ENCODE measurements at regions not wholly inside any gene's neighbourhood (a gene's known extent, or its start where the extent isn't known, plus 50 kb on each side); places are given as distances from the start of the nearest gene placed in this dataset.

DNA sequence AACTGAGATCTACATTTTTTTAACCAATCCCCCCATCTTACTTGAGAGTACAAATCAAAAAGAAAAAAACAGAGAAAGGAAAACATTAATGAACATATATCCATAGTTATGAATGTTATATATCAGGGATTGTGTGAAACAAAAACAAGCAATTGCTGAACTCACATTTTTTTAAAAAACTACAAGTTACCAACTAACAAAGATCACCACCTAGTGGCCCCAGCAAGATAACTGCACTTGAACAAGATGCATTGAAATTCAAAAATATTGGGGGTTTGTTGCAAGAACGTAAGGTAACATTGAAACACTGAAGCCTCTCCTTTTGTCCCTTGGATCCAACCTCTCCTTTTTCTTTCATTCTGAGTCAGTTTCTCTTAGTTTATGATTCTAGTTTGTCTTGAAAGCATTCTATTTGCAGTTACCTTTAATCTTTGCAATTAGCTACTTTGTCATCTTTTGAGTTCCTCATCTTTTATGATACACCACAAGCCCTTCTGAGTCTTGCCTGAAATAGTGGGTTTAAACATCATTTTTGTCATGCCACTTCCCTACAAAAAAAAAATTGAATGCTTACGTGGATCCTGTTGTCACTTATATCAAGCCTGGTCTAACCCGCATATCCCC lies 87.3 kb upstream of the TES start:
- no peaks in the 10 kb centered on the region for H3K36me3 Mint-ChIP-seq (ENCODE audit: low read depth)
- DNase-seq (ENCODE audit: low spot score), result no peak
- peaks cover 29% of the 10 kb centered on the region for H3K27me3 Mint-ChIP-seq (ENCODE audit: low read depth)
- H3K9me3 Mint-ChIP-seq, result peaks cover 4% of the 10 kb centered on the region
- H3K27ac Mint-ChIP-seq, result no peak overlapping the region
- no peaks in the 10 kb centered on the region for H3K4me1 Mint-ChIP-seq (ENCODE audit: low read depth)
- H3K4me3 Mint-ChIP-seq, result no peak overlapping the region

DNA sequence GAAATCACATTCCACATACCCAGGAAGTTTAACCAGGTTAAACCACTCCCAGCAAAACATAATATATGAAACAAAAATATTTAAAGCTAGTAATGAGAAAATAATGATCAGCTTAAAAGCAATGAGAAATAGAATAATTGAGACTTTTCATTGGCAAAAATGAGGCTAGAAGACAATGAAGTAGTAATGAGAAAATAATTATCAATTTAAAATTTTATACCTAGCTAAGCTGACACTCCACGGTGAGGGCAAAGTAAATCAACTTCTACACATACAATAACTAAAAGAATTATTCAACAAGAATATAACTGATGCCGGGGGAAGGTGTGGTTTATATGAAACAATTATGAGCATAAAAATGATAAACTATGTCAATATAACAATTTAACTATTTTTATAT lies 82.2 kb upstream of the TES start:
- no peak for DNase-seq (ENCODE audit: low spot score)
- Mint-ChIP-seq H3K36me3 (ENCODE audit: low read depth) (no peaks in the 10 kb centered on the region), H3K27me3 (ENCODE audit: low read depth) (peaks cover 26% of the 10 kb centered on the region), H3K4me1 (ENCODE audit: low read depth) (no peaks in the 10 kb centered on the region), H3K4me3 (no peak overlapping the region), H3K9me3 (peaks cover 11% of the 10 kb centered on the region), H3K27ac (no peak overlapping the region)

DNA sequence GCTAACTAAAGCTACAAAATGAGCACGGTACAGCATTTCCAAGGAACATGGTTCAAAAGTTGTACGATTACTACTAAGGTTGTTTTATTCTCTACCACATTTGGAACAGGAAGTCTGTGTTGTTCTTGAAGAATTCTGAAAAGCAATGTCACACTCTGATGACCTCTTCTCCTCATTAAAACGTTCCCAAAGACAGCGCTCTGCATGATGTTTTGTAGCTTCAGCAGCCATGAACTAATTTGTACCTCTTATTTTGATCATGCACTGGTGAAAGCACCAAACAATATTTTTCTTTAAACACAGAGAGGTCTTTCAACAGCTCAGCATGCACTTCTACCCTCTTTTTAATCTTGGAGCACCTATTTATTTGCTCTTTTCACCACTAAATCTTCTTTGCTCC lies 75.0 kb upstream of the TES start:
- Mint-ChIP-seq H3K4me1 (ENCODE audit: low read depth) (peaks cover 5% of the 10 kb centered on the region), H3K27me3 (ENCODE audit: low read depth) (peaks cover 36% of the 10 kb centered on the region)

GRCh38 chr7:116138202-116138801 lies 72.0 kb upstream of the TES start:
- no peak overlapping the region for H3K4me3 Mint-ChIP-seq
- peaks cover 5% of the 10 kb centered on the region for H3K36me3 Mint-ChIP-seq (ENCODE audit: low read depth)
- no peak for DNase-seq (ENCODE audit: low spot score)
- peaks cover 23% of the 10 kb centered on the region for H3K4me1 Mint-ChIP-seq (ENCODE audit: low read depth)
- H3K27me3 Mint-ChIP-seq (ENCODE audit: low read depth), result peaks cover 28% of the 10 kb centered on the region
- peaks cover 5% of the 10 kb centered on the region for H3K9me3 Mint-ChIP-seq
- H3K27ac Mint-ChIP-seq, result no peak overlapping the region

More for the DNA sequence above, 75.0 kb upstream of the TES start:
- no peaks in the 10 kb centered on the region for H3K9me3 Mint-ChIP-seq
- no peaks in the 10 kb centered on the region for H3K36me3 Mint-ChIP-seq (ENCODE audit: low read depth)
- no peak overlapping the region for H3K27ac Mint-ChIP-seq
- DNase-seq (ENCODE audit: low spot score), result no peak
- no peak overlapping the region for H3K4me3 Mint-ChIP-seq

DNA sequence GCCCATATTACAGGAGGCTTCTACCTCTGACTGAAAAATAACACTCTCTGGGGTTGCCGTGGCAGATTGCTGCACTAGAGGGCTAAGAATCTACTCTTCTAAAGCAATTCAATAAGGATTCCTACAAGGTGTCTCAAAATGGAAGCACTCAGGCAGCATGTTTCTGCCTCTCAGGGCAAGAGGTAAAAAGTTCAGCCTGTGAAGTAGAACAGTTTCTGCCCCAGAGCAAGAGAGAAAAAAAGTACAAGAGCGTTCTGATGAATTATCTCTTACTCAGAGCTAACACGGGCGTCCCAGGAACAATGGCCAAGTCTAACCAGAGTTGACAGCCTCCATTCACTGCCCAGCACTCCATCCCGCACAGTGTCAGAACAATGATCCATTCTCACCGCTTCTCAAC lies 71.3 kb upstream of the TES start:
- H3K4me3 Mint-ChIP-seq, result no peak overlapping the region
- H3K4me1 Mint-ChIP-seq (ENCODE audit: low read depth), result peaks cover 27% of the 10 kb centered on the region
- H3K36me3 Mint-ChIP-seq (ENCODE audit: low read depth), result peaks cover 5% of the 10 kb centered on the region
- DNase-seq (ENCODE audit: low spot score), result no peak
- H3K9me3 Mint-ChIP-seq, result peaks cover 5% of the 10 kb centered on the region
- H3K27ac Mint-ChIP-seq, result no peak overlapping the region
- peaks cover 24% of the 10 kb centered on the region for H3K27me3 Mint-ChIP-seq (ENCODE audit: low read depth)

DNA sequence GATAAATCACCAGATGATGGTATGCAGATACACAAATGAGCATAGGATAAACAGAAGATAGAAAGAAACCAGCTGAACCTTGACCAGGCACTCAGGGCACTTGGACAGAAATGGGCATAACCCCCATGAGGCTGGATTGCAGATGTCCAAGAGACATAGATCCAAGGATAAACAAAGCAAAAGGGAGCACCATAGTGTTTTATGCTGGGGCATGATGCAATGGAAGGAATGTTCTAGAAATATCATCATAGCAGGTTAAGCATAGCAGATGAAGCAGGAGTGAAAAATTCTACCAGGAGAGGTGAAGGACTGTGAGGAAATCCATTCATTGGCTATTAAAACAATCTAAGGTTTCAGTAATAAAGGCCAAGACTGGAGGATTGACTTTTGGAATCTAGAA lies 70.5 kb upstream of the TES start:
- Mint-ChIP-seq H3K9me3 (peaks cover 5% of the 10 kb centered on the region), H3K27me3 (ENCODE audit: low read depth) (peaks cover 20% of the 10 kb centered on the region), H3K4me3 (no peak overlapping the region), H3K4me1 (ENCODE audit: low read depth) (peaks cover 35% of the 10 kb centered on the region), H3K36me3 (ENCODE audit: low read depth) (peaks cover 5% of the 10 kb centered on the region), H3K27ac (no peak overlapping the region)
- DNase-seq (ENCODE audit: low spot score), result no peak

- Mint-ChIP-seq H3K4me3 (no peak overlapping the region), H3K4me1 (ENCODE audit: low read depth) (peaks cover 57% of the 10 kb centered on the region), H3K36me3 (ENCODE audit: low read depth) (peaks cover 8% of the 10 kb centered on the region), H3K27me3 (ENCODE audit: low read depth) (peaks cover 4% of the 10 kb centered on the region), H3K27ac (no peak overlapping the region), H3K9me3 (peaks cover 13% of the 10 kb centered on the region)
- no peak for DNase-seq (ENCODE audit: low spot score)
Observed at GRCh38 chr7:116142374-116142773, 68.0 kb upstream of the TES start.

DNA sequence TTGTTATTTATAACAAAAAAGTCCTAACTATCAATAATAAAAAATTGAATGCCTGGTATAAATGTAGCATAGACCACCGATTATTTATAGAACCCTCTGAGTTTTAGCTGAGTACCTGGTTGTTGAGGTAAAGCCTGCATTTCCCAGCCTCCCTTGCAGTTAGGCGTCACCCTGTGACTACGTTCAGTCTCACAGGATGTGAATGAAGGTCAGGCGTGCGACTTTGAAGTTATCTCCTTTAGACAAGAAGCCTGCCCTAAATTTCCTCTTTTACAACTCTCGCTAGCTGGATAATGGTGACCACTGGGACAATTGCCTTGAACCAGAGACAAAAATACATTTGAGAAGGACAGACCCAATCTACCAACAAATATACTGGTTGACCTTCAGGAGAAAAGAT lies 67.5 kb upstream of the TES start:
- DNase-seq (ENCODE audit: low spot score), result no peak
- Mint-ChIP-seq H3K27me3 (ENCODE audit: low read depth) (peaks cover 3% of the 10 kb centered on the region), H3K4me1 (ENCODE audit: low read depth) (peaks cover 57% of the 10 kb centered on the region), H3K4me3 (no peak overlapping the region), H3K9me3 (peaks cover 18% of the 10 kb centered on the region), H3K27ac (peak overlapping the region; percentile 52), H3K36me3 (ENCODE audit: low read depth) (peaks cover 8% of the 10 kb centered on the region)

DNA sequence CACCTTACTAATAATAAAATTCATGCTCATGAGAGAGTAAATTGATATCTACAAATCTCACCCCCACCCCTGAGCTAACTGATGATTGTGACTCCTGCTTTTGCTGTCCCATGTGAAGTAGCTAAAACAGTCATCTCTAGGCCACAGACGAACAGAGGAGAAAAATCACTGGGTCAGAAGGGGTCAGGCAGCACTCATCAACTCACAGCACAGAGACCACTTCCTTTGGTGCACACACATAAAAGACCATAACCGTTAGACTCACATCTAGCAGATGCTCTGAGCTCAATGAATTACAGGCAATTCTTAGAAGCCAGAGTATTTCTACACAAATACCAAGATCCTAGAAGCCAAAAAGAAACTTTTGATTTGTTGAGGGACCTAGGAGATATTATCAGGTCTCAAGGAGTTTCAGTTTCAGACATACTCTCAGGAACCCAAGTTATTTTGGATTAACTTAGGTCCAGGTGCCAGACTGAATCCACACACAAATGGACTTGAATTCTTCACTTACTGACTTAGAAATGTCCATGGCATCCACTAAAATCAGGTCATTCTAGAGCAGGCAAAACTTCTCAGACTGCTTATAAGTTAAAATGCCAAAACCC lies 65.0 kb upstream of the TES start:
- H3K27ac Mint-ChIP-seq, result peak overlapping the region; percentile 75
- H3K36me3 Mint-ChIP-seq (ENCODE audit: low read depth), result peaks cover 16% of the 10 kb centered on the region
- peaks cover 23% of the 10 kb centered on the region for H3K9me3 Mint-ChIP-seq
- peaks cover 58% of the 10 kb centered on the region for H3K4me1 Mint-ChIP-seq (ENCODE audit: low read depth)
- peak; percentile 43 for DNase-seq (ENCODE audit: low spot score)
- no peaks in the 10 kb centered on the region for H3K27me3 Mint-ChIP-seq (ENCODE audit: low read depth)
- peak overlapping the region; percentile 67 for H3K4me3 Mint-ChIP-seq

- Mint-ChIP-seq H3K4me3 (no peak overlapping the region), H3K4me1 (ENCODE audit: low read depth) (peaks cover 46% of the 10 kb centered on the region), H3K36me3 (ENCODE audit: low read depth) (peaks cover 12% of the 10 kb centered on the region), H3K27ac (no peak overlapping the region), H3K9me3 (peaks cover 19% of the 10 kb centered on the region), H3K27me3 (ENCODE audit: low read depth) (peaks cover 8% of the 10 kb centered on the region)
- DNase-seq (ENCODE audit: low spot score), result no peak
Observed at GRCh38 chr7:116148108-116148507, 62.2 kb upstream of the TES start.

DNA sequence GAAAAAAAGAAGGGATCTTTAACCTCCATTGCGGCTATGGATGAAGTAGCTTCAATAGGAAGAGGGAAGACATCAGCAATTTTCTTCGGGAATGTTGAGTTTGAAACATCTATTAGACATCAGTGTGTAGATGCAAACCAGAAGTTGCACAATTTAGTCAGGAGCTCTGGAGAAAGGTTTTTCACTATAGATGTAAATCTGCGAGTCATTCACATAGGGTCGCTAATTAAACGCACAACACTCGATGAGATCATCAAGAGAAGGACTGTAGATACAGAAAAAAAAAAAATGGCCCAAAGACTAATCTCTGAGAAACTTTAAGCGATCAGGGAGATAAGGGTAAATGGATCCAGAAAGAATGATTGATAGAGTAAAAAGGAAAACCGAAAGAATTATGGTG lies 61.7 kb upstream of the TES start:
- peaks cover 10% of the 10 kb centered on the region for H3K27me3 Mint-ChIP-seq (ENCODE audit: low read depth)
- peaks cover 19% of the 10 kb centered on the region for H3K9me3 Mint-ChIP-seq
- peaks cover 42% of the 10 kb centered on the region for H3K4me1 Mint-ChIP-seq (ENCODE audit: low read depth)
- peaks cover 12% of the 10 kb centered on the region for H3K36me3 Mint-ChIP-seq (ENCODE audit: low read depth)
- no peak overlapping the region for H3K27ac Mint-ChIP-seq
- H3K4me3 Mint-ChIP-seq, result no peak overlapping the region
- DNase-seq (ENCODE audit: low spot score), result no peak

DNA sequence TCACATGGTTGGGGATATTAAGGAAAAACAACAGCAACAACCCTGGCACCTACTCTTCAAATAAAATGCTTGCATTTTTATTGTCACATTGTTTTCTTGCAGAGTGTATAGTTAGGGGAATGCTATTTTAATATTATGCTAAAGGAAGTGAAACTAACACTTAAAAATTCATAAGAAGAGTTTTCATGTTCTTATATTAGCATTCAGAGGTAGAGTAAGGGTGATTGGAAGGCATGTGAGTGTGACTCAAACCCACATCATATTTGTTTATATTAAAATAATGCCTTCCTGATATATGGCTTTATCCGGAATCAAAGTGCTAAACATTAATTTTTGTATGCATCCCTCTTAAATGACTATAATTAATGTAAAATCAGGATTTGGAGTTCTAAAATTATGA lies 59.8 kb upstream of the TES start:
- Mint-ChIP-seq H3K4me3 (no peak overlapping the region), H3K9me3 (peaks cover 19% of the 10 kb centered on the region), H3K36me3 (ENCODE audit: low read depth) (peaks cover 12% of the 10 kb centered on the region), H3K27me3 (ENCODE audit: low read depth) (peaks cover 21% of the 10 kb centered on the region), H3K4me1 (ENCODE audit: low read depth) (peaks cover 26% of the 10 kb centered on the region), H3K27ac (no peak overlapping the region)
- DNase-seq (ENCODE audit: low spot score), result no peak

GRCh38 chr7:116152276-116152675 lies 58.1 kb upstream of the TES start:
- H3K9me3 Mint-ChIP-seq, result peaks cover 10% of the 10 kb centered on the region
- H3K4me1 Mint-ChIP-seq (ENCODE audit: low read depth), result peaks cover 11% of the 10 kb centered on the region
- peaks cover 35% of the 10 kb centered on the region for H3K27me3 Mint-ChIP-seq (ENCODE audit: low read depth)
- DNase-seq (ENCODE audit: low spot score), result no peak
- peaks cover 9% of the 10 kb centered on the region for H3K36me3 Mint-ChIP-seq (ENCODE audit: low read depth)
- H3K27ac Mint-ChIP-seq, result no peak overlapping the region
- no peak overlapping the region for H3K4me3 Mint-ChIP-seq

GRCh38 chr7:116153050-116153449 lies 57.3 kb upstream of the TES start:
- Mint-ChIP-seq H3K27ac (no peak overlapping the region), H3K9me3 (peaks cover 4% of the 10 kb centered on the region), H3K27me3 (ENCODE audit: low read depth) (peaks cover 41% of the 10 kb centered on the region), H3K4me3 (no peak overlapping the region), H3K36me3 (ENCODE audit: low read depth) (peaks cover 7% of the 10 kb centered on the region), H3K4me1 (ENCODE audit: low read depth) (peaks cover 11% of the 10 kb centered on the region)
- DNase-seq (ENCODE audit: low spot score), result no peak

Data from T-helper 2 cell treated with Interferon-gamma antibody and Interleukin-4, amounts not matched to agents 5 μg/mL and 100 μg/mL, for 36 hours (primary cell).